ENCODE measurements at regions not wholly inside any gene's neighbourhood (a gene's known extent, or its start where the extent isn't known, plus 50 kb on each side); places are given as distances from the start of the nearest gene placed in this dataset.

DNA sequence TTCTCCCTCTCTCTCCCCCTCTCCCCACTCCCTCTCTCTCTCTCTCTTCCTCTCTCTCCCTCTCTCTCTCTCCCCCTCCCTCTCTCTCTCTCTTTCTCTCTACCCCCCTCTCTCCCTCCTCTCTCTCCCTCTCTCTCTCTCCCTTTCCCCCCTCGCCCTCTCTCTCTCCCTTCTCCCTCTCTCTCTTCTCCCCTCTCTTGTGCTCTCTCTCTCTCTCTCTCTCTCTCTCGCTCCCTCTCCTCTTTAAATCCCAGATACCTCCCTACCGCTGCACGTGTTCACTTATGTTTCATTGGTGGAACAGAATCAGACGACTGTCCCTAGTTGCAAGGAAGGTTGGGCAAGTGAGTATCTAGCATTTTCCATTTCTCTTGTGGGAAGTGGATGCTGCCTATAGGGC, 166.5 kb downstream of the EBLN2 start:
- TF ChIP-seq POLR2A (IDR thresholded peaks at IDR 0.05) (no peak), EP300 (IDR thresholded peaks at IDR 0.05) (no peak)
- TF ChIP-seq, protein P1, sequence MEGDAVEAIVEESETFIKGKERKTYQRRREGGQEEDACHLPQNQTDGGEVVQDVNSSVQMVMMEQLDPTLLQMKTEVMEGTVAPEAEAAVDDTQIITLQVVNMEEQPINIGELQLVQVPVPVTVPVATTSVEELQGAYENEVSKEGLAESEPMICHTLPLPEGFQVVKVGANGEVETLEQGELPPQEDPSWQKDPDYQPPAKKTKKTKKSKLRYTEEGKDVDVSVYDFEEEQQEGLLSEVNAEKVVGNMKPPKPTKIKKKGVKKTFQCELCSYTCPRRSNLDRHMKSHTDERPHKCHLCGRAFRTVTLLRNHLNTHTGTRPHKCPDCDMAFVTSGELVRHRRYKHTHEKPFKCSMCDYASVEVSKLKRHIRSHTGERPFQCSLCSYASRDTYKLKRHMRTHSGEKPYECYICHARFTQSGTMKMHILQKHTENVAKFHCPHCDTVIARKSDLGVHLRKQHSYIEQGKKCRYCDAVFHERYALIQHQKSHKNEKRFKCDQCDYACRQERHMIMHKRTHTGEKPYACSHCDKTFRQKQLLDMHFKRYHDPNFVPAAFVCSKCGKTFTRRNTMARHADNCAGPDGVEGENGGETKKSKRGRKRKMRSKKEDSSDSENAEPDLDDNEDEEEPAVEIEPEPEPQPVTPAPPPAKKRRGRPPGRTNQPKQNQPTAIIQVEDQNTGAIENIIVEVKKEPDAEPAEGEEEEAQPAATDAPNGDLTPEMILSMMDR (IDR thresholded peaks at IDR 0.05), result no peak
